Testis (tissue), 2 donors: ENCODE measurements at regions not wholly inside any gene's neighbourhood (a gene's known extent, or its start where the extent isn't known, plus 50 kb on each side); places are given as distances from the start of the nearest gene placed in this dataset.

ENCODE experiments used
- DNase-seq: peaks from one replicate; pipeline ENCODE4 v3.0.0-alpha.2; 2019
- H3K27ac ChIP-seq, 2 donors: fragments of 200-600 bp; sonication (generic); one replicate each; pipeline ENCODE4 v1.5.1; 2019
- H3K27me3 ChIP-seq: fragments of 200-600 bp; sonication (generic); one replicate; pipeline ENCODE4 v1.5.1; 2019
- H3K36me3 ChIP-seq: fragments of 200-600 bp; sonication (generic); one replicate; pipeline ENCODE4 v1.5.1; 2017; ENCODE audit warnings: low read depth; ENCODE audit errors: missing control alignments
- H3K4me1 ChIP-seq: fragments of 200-600 bp; sonication (generic); one replicate; pipeline ENCODE4 v1.5.1; 2019
- H3K4me3 ChIP-seq, 2 donors: fragments of 200-600 bp; sonication (generic); one replicate each; pipeline ENCODE4 v1.5.1; 2017 to 2019
- H3K9me3 ChIP-seq: fragments of 200-600 bp; sonication (generic); one replicate; pipeline ENCODE4 v1.5.1; 2017
- POLR2A ChIP-seq: fragments of 450-650 bp; IDR thresholded peaks from one replicate; pipeline ENCODE4 v1.6.1; 2017; ENCODE audit warnings: antibody characterized with exemption, mild to moderate bottlenecking, moderate library complexity
- WGBS, 2 donors: methylation state at CpG; one replicate each; pipeline ENCODE4 v1.1.5; 2018; 5-methylcytosine and 5-hydroxymethylcytosine counted together
- intact Hi-C: fragments of 100-400 bp; cut with DNase I; formaldehyde crosslinking; loops from one replicate; pipeline ENCODE4 v1.15.1; 2023; ENCODE audit warnings: low total_unique reads
- TF ChIP-seq, protein P1 (sequence below), 3 experiments: fragments of 450-650 bp in 2 of 3; fragments of 200-600 bp in 1 of 3; sonication (generic) in 1 of 3; IDR thresholded peaks; one replicate each; pipeline ENCODE4 v1.5.1; 2016 to 2019; ENCODE audit warnings: antibody characterized with exemption in 3 of 3, mild to moderate bottlenecking in 2 of 3, moderate library complexity in 1 of 3

GRCh38 chr2:67540962-67541361 is 143.8 kb downstream of the ETAA1 start:
- H3K27ac ChIP-seq: no peak overlapping the region
- intact Hi-C loops: no loop called here
- no peaks in the 10 kb centered on the region for H3K36me3 ChIP-seq
- no peaks in the 10 kb centered on the region for H3K27me3 ChIP-seq
- no peak overlapping the region for H3K4me3 ChIP-seq
- no peak for TF ChIP-seq POLR2A
- TF ChIP-seq, protein P1, sequence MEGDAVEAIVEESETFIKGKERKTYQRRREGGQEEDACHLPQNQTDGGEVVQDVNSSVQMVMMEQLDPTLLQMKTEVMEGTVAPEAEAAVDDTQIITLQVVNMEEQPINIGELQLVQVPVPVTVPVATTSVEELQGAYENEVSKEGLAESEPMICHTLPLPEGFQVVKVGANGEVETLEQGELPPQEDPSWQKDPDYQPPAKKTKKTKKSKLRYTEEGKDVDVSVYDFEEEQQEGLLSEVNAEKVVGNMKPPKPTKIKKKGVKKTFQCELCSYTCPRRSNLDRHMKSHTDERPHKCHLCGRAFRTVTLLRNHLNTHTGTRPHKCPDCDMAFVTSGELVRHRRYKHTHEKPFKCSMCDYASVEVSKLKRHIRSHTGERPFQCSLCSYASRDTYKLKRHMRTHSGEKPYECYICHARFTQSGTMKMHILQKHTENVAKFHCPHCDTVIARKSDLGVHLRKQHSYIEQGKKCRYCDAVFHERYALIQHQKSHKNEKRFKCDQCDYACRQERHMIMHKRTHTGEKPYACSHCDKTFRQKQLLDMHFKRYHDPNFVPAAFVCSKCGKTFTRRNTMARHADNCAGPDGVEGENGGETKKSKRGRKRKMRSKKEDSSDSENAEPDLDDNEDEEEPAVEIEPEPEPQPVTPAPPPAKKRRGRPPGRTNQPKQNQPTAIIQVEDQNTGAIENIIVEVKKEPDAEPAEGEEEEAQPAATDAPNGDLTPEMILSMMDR (IDR thresholded peaks at IDR 0.05): no peak
- H3K9me3 ChIP-seq: no peaks in the 10 kb centered on the region
- DNase-seq: no peak
- WGBS, 2 donors: 89 to 91% methylated on average over 1 of the region's 1 CpG
- H3K4me1 ChIP-seq: no peaks in the 10 kb centered on the region

DNA sequence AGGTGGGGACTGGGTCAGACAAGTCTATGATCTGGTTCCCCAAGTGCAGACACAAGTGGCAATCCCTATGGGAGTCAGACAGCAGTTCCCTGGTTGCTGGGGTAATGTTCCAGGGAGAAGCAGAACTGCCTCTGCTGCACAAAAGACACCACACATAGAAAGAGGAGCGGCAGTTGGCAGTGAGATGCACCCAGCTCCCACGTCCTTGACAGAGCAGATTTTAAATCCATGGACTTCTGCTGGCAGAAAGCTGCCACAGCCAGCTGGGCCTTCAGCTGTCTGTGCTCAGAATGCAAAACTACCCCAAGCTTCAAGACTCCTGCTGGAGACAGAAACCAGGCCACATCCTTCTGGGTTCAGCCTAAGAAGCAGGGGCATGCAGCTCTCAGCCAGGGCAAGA is 147.2 kb downstream of the ETAA1 start:
- DNase-seq: peak; percentile 58
- Histone ChIP-seq H3K9me3 (no peaks in the 10 kb centered on the region), H3K27me3 (no peaks in the 10 kb centered on the region), H3K36me3 (no peaks in the 10 kb centered on the region), H3K27ac (no peak overlapping the region), H3K4me1 (no peaks in the 10 kb centered on the region), H3K4me3 (no peak overlapping the region)
- WGBS, 2 donors: 42% methylated on average over 2 of the region's 2 CpGs; no CpG with 5 or more reads in 1 of the 2 donors
- intact Hi-C loops: no loop called here
- TF ChIP-seq, protein P1 (IDR thresholded peaks at IDR 0.05): no peak
- no peak for TF ChIP-seq POLR2A

DNA sequence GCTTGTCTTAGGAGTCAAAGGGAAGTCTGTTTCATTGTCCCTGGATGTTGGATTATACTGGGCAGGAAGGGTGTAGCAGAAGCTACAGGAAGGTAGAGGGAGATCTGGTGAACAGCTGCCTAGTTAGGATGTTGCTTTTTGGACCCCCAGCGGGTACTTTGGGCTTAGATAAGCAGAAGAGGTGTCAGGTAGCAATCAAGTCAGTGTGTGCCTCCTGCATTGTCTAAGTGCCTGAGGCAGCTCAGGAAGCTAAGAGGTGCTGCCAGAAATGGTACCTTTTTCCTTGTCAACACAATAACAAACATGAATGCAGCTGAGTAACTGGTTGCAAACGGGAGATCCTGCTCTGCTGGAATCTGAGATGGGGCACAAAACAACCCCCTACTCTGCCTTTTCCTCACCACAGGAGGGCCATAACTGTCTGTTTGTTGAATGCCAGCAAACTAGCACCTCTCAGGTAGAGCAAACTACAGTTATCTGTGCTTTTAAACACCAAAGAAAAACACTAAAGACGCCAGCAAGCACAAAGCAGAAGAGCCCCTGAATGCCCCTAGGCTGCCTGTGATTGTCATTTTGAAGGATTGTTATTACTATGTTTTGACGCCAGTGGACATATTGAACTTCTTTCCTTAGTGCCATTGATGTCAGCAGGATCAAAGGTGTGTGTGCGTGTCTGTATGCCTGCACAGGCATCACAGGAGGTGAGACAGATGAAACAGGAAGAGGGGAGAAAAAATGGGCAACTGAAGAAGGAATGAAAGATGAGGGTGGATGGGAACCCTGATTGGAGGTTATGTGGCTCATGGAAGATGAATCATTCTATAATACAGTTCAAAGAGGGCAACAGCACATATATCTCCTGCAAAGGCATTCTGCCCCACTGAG is 151.4 kb downstream of the ETAA1 start:
- DNase-seq: no peak
- H3K27ac ChIP-seq: no peak overlapping the region
- intact Hi-C loops: no loop called here
- no peak overlapping the region for H3K4me3 ChIP-seq
- 82 to 86% methylated on average over 5 of the region's 5 CpGs for WGBS, 2 donors
- H3K4me1 ChIP-seq: no peaks in the 10 kb centered on the region
- H3K9me3 ChIP-seq: no peaks in the 10 kb centered on the region
- no peaks in the 10 kb centered on the region for H3K36me3 ChIP-seq
- no peak for TF ChIP-seq POLR2A
- TF ChIP-seq, protein P1 (IDR thresholded peaks at IDR 0.05): no peak
- no peaks in the 10 kb centered on the region for H3K27me3 ChIP-seq

DNA sequence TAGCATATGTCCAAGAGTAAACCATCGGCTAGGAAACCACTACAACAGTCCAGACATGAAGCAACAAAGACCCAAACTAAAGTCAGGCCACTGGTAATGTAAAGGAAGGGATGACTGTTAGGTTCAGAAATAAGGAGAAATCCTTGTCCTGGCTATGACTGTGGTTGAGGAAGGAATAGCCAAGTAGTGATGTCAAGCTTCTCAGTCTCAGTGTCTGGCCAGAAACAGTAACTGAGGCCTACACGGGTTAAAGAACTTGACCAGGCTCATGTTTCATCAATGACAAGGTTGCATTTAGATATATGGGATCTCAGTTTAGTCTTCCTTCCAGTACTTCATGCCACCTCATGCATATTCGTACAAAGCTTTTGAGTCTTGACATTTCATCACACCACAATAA is 162.0 kb downstream of the ETAA1 start:
- Histone ChIP-seq H3K27me3 (no peaks in the 10 kb centered on the region), H3K9me3 (no peaks in the 10 kb centered on the region), H3K4me1 (peaks cover 5% of the 10 kb centered on the region), H3K36me3 (no peaks in the 10 kb centered on the region), H3K4me3 (no peak overlapping the region), H3K27ac (no peak overlapping the region)
- 93 to 94% methylated on average over 3 of the region's 3 CpGs for WGBS, 2 donors
- TF ChIP-seq POLR2A: no peak
- TF ChIP-seq, protein P1 (IDR thresholded peaks at IDR 0.05): no peak
- DNase-seq: no peak
- intact Hi-C loops: no loop called here
